ENCODE measurements at regions not wholly inside any gene's neighbourhood (a gene's known extent, or its start where the extent isn't known, plus 50 kb on each side); places are given as distances from the start of the nearest gene placed in this dataset.

DNA sequence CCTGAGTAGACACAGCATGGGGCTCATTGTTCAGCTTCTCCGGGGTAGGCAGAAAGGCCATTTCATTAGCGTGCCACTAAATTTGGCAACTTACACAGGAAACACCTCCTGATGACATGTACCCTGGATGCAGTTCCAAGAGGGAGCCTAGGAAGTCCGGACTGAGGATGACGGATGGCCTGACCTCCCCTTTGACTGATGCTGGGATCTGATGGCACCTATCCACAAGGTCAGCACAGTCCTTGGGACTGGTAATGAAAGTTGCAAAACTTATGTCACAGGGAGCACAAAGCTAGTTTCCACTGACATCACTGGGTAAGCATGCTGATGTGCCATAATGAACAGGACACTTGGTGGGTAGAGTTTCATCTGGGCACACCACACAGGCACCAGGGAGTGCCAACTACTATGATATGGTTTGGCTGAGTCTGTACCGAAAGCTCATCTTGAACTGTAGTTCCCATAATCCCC is 126.7 kb upstream of the ARL4C start:
- Histone ChIP-seq H3K4me1 (ENCODE audit: insufficient read depth, insufficient read length) (no peaks in the 10 kb centered on the region), H3K4me3 (ENCODE audit: insufficient read length, low read depth) (no peak overlapping the region), H3K27me3 (ENCODE audit: insufficient read depth, insufficient read length) (no peaks in the 10 kb centered on the region), H3K9me3 (ENCODE audit: insufficient read depth, low read length) (no peaks in the 10 kb centered on the region), H3K9ac (ENCODE audit: insufficient read length, low read depth) (no peak overlapping the region), H3K36me3 (ENCODE audit: insufficient read depth, insufficient read length, low read length) (no peaks in the 10 kb centered on the region)
- no peak for DNase-seq (ENCODE audit: low read depth, low spot score)
- TF ChIP-seq YY1 (IDR thresholded peaks at IDR 0.05; ENCODE audit: insufficient read depth, insufficient read length) (no peak), SUZ12 (IDR thresholded peaks at IDR 0.05; ENCODE audit: extremely low read depth, insufficient read depth, insufficient read length) (no peak), ZNF274 (IDR thresholded peaks at IDR 0.05; ENCODE audit: low read depth, low read length) (no peak)

DNA sequence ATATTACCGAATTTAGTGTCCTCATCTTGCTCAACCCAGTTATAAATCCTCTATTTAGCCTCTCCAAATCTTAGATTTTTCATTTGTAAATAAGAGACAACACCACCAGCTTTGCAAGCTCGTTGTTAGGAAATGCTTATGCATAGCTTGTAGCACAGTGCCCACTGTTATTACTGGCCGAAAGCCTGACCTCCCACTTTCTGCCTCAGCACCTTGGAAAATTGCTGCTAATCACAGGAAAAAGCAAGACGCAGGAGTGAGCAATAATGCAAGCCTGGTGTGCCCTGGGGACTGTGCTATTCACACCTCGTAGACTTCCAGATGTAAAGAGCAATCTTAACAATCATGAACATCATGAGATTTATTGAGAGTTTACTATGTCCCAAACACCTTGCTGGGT is 124.2 kb upstream of the ARL4C start:
- H3K4me1 ChIP-seq (ENCODE audit: insufficient read depth, insufficient read length): no peaks in the 10 kb centered on the region
- no peak overlapping the region for H3K9ac ChIP-seq (ENCODE audit: insufficient read length, low read depth)
- no peak for TF ChIP-seq SUZ12 (IDR thresholded peaks at IDR 0.05; ENCODE audit: extremely low read depth, insufficient read depth, insufficient read length)
- no peak for TF ChIP-seq YY1 (IDR thresholded peaks at IDR 0.05; ENCODE audit: insufficient read depth, insufficient read length)
- TF ChIP-seq ZNF274 (IDR thresholded peaks at IDR 0.05; ENCODE audit: low read depth, low read length): no peak
- no peak overlapping the region for H3K4me3 ChIP-seq (ENCODE audit: insufficient read length, low read depth)
- DNase-seq (ENCODE audit: low read depth, low spot score): no peak
- H3K27me3 ChIP-seq (ENCODE audit: insufficient read depth, insufficient read length): no peaks in the 10 kb centered on the region
- no peaks in the 10 kb centered on the region for H3K36me3 ChIP-seq (ENCODE audit: insufficient read depth, insufficient read length, low read length)
- no peaks in the 10 kb centered on the region for H3K9me3 ChIP-seq (ENCODE audit: insufficient read depth, low read length)

DNA sequence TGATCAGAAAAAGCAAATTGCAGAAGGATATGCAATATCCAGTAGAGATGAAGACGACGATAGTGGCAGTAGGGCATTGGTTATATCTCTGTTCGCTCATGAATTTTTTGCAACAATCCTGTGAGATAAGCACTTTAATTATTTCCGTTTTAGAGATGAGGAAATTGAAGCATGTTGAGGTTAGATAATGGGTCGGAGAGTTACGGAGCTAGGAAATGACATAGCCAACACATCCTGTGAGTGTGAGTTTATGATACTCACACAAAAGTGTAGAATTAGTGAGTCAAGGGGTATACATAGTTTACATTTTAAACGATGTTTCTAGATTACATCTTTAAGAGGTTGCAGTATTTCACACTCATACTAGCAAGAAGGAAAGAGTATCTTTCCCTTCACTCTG is 123.1 kb upstream of the ARL4C start:
- Histone ChIP-seq H3K9me3 (ENCODE audit: insufficient read depth, low read length) (no peaks in the 10 kb centered on the region), H3K4me3 (ENCODE audit: insufficient read length, low read depth) (no peak overlapping the region), H3K4me1 (ENCODE audit: insufficient read depth, insufficient read length) (no peaks in the 10 kb centered on the region), H3K9ac (ENCODE audit: insufficient read length, low read depth) (no peak overlapping the region), H3K36me3 (ENCODE audit: insufficient read depth, insufficient read length, low read length) (no peaks in the 10 kb centered on the region), H3K27me3 (ENCODE audit: insufficient read depth, insufficient read length) (no peaks in the 10 kb centered on the region)
- DNase-seq (ENCODE audit: low read depth, low spot score): no peak
- TF ChIP-seq YY1 (IDR thresholded peaks at IDR 0.05; ENCODE audit: insufficient read depth, insufficient read length): no peak
- TF ChIP-seq SUZ12 (IDR thresholded peaks at IDR 0.05; ENCODE audit: extremely low read depth, insufficient read depth, insufficient read length): no peak
- no peak for TF ChIP-seq ZNF274 (IDR thresholded peaks at IDR 0.05; ENCODE audit: low read depth, low read length)

- no peaks in the 10 kb centered on the region for H3K4me1 ChIP-seq (ENCODE audit: insufficient read depth, insufficient read length)
- no peak overlapping the region for H3K9ac ChIP-seq (ENCODE audit: insufficient read length, low read depth)
- no peaks in the 10 kb centered on the region for H3K27me3 ChIP-seq (ENCODE audit: insufficient read depth, insufficient read length)
- no peak for TF ChIP-seq SUZ12 (IDR thresholded peaks at IDR 0.05; ENCODE audit: extremely low read depth, insufficient read depth, insufficient read length)
- TF ChIP-seq YY1 (IDR thresholded peaks at IDR 0.05; ENCODE audit: insufficient read depth, insufficient read length): no peak
- TF ChIP-seq ZNF274 (IDR thresholded peaks at IDR 0.05; ENCODE audit: low read depth, low read length): no peak
- H3K9me3 ChIP-seq (ENCODE audit: insufficient read depth, low read length): no peaks in the 10 kb centered on the region
- H3K36me3 ChIP-seq (ENCODE audit: insufficient read depth, insufficient read length, low read length): no peaks in the 10 kb centered on the region
- DNase-seq (ENCODE audit: low read depth, low spot score): no peak
- H3K4me3 ChIP-seq (ENCODE audit: insufficient read length, low read depth): no peak overlapping the region
These were observed 118.9 kb upstream of the ARL4C start for GRCh38 chr2:234615643-234616356.

GRCh38 chr2:234611209-234611608 is 114.3 kb upstream of the ARL4C start:
- TF ChIP-seq YY1 (IDR thresholded peaks at IDR 0.05; ENCODE audit: insufficient read depth, insufficient read length): no peak
- TF ChIP-seq ZNF274 (IDR thresholded peaks at IDR 0.05; ENCODE audit: low read depth, low read length): no peak
- TF ChIP-seq SUZ12 (IDR thresholded peaks at IDR 0.05; ENCODE audit: extremely low read depth, insufficient read depth, insufficient read length): no peak
- no peaks in the 10 kb centered on the region for H3K4me1 ChIP-seq (ENCODE audit: insufficient read depth, insufficient read length)

GRCh38 chr2:234608946-234609345 is 112.1 kb upstream of the ARL4C start:
- no peak overlapping the region for H3K4me3 ChIP-seq (ENCODE audit: insufficient read length, low read depth)
- H3K27me3 ChIP-seq (ENCODE audit: insufficient read depth, insufficient read length): no peaks in the 10 kb centered on the region
- H3K9me3 ChIP-seq (ENCODE audit: insufficient read depth, low read length): no peaks in the 10 kb centered on the region
- TF ChIP-seq YY1 (IDR thresholded peaks at IDR 0.05; ENCODE audit: insufficient read depth, insufficient read length): no peak
- TF ChIP-seq SUZ12 (IDR thresholded peaks at IDR 0.05; ENCODE audit: extremely low read depth, insufficient read depth, insufficient read length): no peak
- no peak for TF ChIP-seq ZNF274 (IDR thresholded peaks at IDR 0.05; ENCODE audit: low read depth, low read length)
- no peaks in the 10 kb centered on the region for H3K4me1 ChIP-seq (ENCODE audit: insufficient read depth, insufficient read length)
- H3K36me3 ChIP-seq (ENCODE audit: insufficient read depth, insufficient read length, low read length): no peaks in the 10 kb centered on the region
- no peak overlapping the region for H3K9ac ChIP-seq (ENCODE audit: insufficient read length, low read depth)
- DNase-seq (ENCODE audit: low read depth, low spot score): no peak

More at GRCh38 chr2:234611209-234611608, 114.3 kb upstream of the ARL4C start:
- no peak for DNase-seq (ENCODE audit: low read depth, low spot score)
- Histone ChIP-seq H3K4me3 (ENCODE audit: insufficient read length, low read depth) (no peak overlapping the region), H3K27me3 (ENCODE audit: insufficient read depth, insufficient read length) (no peaks in the 10 kb centered on the region), H3K9ac (ENCODE audit: insufficient read length, low read depth) (no peak overlapping the region), H3K36me3 (ENCODE audit: insufficient read depth, insufficient read length, low read length) (no peaks in the 10 kb centered on the region), H3K9me3 (ENCODE audit: insufficient read depth, low read length) (no peaks in the 10 kb centered on the region)

GRCh38 chr2:234607691-234608090 is 110.8 kb upstream of the ARL4C start:
- no peaks in the 10 kb centered on the region for H3K9me3 ChIP-seq (ENCODE audit: insufficient read depth, low read length)

More at GRCh38 chr2:234607691-234608090, 110.8 kb upstream of the ARL4C start:
- no peak for TF ChIP-seq SUZ12 (IDR thresholded peaks at IDR 0.05; ENCODE audit: extremely low read depth, insufficient read depth, insufficient read length)
- TF ChIP-seq YY1 (IDR thresholded peaks at IDR 0.05; ENCODE audit: insufficient read depth, insufficient read length): no peak
- no peak for TF ChIP-seq ZNF274 (IDR thresholded peaks at IDR 0.05; ENCODE audit: low read depth, low read length)
- H3K27me3 ChIP-seq (ENCODE audit: insufficient read depth, insufficient read length): no peaks in the 10 kb centered on the region
- no peaks in the 10 kb centered on the region for H3K4me1 ChIP-seq (ENCODE audit: insufficient read depth, insufficient read length)
- no peak for DNase-seq (ENCODE audit: low read depth, low spot score)
- no peak overlapping the region for H3K4me3 ChIP-seq (ENCODE audit: insufficient read length, low read depth)
- no peak overlapping the region for H3K9ac ChIP-seq (ENCODE audit: insufficient read length, low read depth)
- no peaks in the 10 kb centered on the region for H3K36me3 ChIP-seq (ENCODE audit: insufficient read depth, insufficient read length, low read length)

Measured in NT2/D1 (cell line).